GM18867 (cell line): ENCODE measurements at regions not wholly inside any gene's neighbourhood (a gene's known extent, or its start where the extent isn't known, plus 50 kb on each side); places are given as distances from the start of the nearest gene placed in this dataset.

Source experiments
- ATAC-seq: cut with Tn5 transposase; IDR thresholded peaks from one replicate; pipeline ENCODE4 v1.9.1; 2021; ENCODE audit warnings: mild to moderate bottlenecking, moderate library complexity; ENCODE audit not compliant: unreplicated experiment

- ATAC-seq: no peak
Observed at GRCh38 chr6:167731731-167732422, 94.8 kb upstream of the AFDN start.

- no peak for ATAC-seq
Observed at GRCh38 chr6:167733740-167734661, 92.7 kb upstream of the AFDN start.

- ATAC-seq: no peak
Observed at GRCh38 chr6:167734662-167735083, 92.0 kb upstream of the AFDN start.

GRCh38 chr6:167735084-167735950 is 91.4 kb upstream of the AFDN start:
- ATAC-seq: no peak

- no peak for ATAC-seq
Observed at GRCh38 chr6:167735951-167736288, 90.8 kb upstream of the AFDN start.

GRCh38 chr6:167736486-167737204 is 90.1 kb upstream of the AFDN start:
- ATAC-seq: no peak

GRCh38 chr6:167737205-167737830 is 89.4 kb upstream of the AFDN start:
- ATAC-seq: no peak

- ATAC-seq: no peak
Observed at GRCh38 chr6:167738386-167738785, 88.3 kb upstream of the AFDN start.

- no peak for ATAC-seq
Observed at GRCh38 chr6:167739721-167740475, 86.8 kb upstream of the AFDN start.

GRCh38 chr6:167742719-167743303 is 83.9 kb upstream of the AFDN start:
- no peak for ATAC-seq

GRCh38 chr6:167744681-167745669 is 81.7 kb upstream of the AFDN start:
- no peak for ATAC-seq

- ATAC-seq: no peak
Observed at GRCh38 chr6:167745670-167746389, 80.9 kb upstream of the AFDN start.

- no peak for ATAC-seq
Observed at GRCh38 chr6:167746390-167746907, 80.3 kb upstream of the AFDN start.

- ATAC-seq: no peak
Observed at GRCh38 chr6:167746975-167747374, 79.7 kb upstream of the AFDN start.

GRCh38 chr6:167747645-167748044 is 79.1 kb upstream of the AFDN start:
- ATAC-seq: no peak

GRCh38 chr6:167748046-167748445 is 78.7 kb upstream of the AFDN start:
- ATAC-seq: no peak
